Suprapubic skin (tissue), 4 donors: ENCODE measurements at regions not wholly inside any gene's neighbourhood (a gene's known extent, or its start where the extent isn't known, plus 50 kb on each side); places are given as distances from the start of the nearest gene placed in this dataset.

Experiments used
- EP300 ChIP-seq: sonication (generic); formaldehyde crosslinking; IDR thresholded peaks from one replicate; pipeline ENCODE4 v1.6.1; 2017; ENCODE audit warnings: antibody characterized with exemption
- POLR2A ChIP-seq, 2 donors: fragments of 450-650 bp; IDR thresholded peaks; one replicate each; pipeline ENCODE4 v1.6.1; 2017; ENCODE audit warnings: antibody characterized with exemption in 2 of 2, mild to moderate bottlenecking in 2 of 2, moderate library complexity in 2 of 2
- POLR2AphosphoS5 ChIP-seq, 3 donors: sonication (generic); formaldehyde crosslinking; IDR thresholded peaks; one replicate each; pipeline ENCODE4 v1.6.1; 2017; ENCODE audit warnings: antibody characterized with exemption in 3 of 3
- TF ChIP-seq, protein P1 (sequence below), 2 donors: fragments of 200-600 bp in 1 of 2; fragments of 450-650 bp in 1 of 2; sonication (generic) in 1 of 2; IDR thresholded peaks; one replicate each; pipeline ENCODE4 v1.5.1; 2016 to 2019; ENCODE audit warnings: antibody characterized with exemption in 2 of 2, mild to moderate bottlenecking in 1 of 2, moderate library complexity in 1 of 2

DNA sequence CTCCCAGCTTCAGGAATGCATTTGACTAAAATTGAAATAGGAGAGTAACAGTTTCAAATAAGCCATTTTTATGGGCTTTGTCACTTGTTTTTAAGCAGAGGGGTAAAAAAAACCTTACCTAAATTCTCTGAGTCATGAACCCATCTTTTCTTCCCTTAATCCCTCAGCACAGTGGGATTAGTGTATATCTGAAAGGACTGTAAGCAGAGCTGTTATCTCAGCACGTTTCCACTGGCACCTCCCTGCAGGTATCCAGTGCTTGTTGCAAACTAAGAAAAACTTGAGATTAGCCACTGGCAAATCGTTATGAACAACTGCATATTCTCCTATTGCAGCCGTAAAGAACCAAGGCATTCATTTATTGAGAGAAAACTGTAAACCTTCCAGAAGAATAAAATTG, 872.7 kb downstream of the EFNA5 start:
- TF ChIP-seq, protein P1, sequence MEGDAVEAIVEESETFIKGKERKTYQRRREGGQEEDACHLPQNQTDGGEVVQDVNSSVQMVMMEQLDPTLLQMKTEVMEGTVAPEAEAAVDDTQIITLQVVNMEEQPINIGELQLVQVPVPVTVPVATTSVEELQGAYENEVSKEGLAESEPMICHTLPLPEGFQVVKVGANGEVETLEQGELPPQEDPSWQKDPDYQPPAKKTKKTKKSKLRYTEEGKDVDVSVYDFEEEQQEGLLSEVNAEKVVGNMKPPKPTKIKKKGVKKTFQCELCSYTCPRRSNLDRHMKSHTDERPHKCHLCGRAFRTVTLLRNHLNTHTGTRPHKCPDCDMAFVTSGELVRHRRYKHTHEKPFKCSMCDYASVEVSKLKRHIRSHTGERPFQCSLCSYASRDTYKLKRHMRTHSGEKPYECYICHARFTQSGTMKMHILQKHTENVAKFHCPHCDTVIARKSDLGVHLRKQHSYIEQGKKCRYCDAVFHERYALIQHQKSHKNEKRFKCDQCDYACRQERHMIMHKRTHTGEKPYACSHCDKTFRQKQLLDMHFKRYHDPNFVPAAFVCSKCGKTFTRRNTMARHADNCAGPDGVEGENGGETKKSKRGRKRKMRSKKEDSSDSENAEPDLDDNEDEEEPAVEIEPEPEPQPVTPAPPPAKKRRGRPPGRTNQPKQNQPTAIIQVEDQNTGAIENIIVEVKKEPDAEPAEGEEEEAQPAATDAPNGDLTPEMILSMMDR (IDR thresholded peaks at IDR 0.05): no peak
- TF ChIP-seq POLR2A (IDR thresholded peaks at IDR 0.05): no peak
- no peak for TF ChIP-seq EP300
- no peak for TF ChIP-seq POLR2AphosphoS5 (IDR thresholded peaks at IDR 0.05)
